ENCODE measurements at regions not wholly inside any gene's neighbourhood (a gene's known extent, or its start where the extent isn't known, plus 50 kb on each side); places are given as distances from the start of the nearest gene placed in this dataset.

DNA sequence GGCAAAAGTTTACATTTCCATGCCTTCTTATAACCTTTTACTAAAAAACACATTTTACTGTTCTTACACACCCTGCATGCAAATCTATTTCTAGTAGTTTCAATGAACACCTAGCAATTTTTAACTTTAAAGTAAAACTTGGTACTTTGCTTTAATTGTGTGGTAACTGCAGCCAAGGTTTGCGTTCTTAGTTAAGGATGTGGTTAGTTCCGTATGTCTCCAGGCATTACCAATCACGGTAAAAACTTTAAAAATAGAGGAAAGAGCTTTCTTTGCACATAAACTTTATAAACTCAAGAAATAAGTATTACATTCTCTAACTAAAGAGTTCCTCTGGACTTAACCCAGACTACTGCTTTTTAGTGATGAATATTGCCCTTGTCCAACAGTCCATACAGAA lies 795.2 kb downstream of the SLC16A7 start:
- WGBS (ENCODE audit: low lambda C conversion rate, missing lambda C conversion rate), result 73% methylated on average over 3 of the region's 3 CpGs
- DNase-seq (ENCODE audit: low spot score), result no peak
- Histone ChIP-seq H3K4me1 (ENCODE audit: insufficient read depth) (no peaks in the 10 kb centered on the region), H3K27ac (no peak overlapping the region), H3K36me3 (replicated peaks; ENCODE audit: insufficient read depth, low read depth) (no peaks in the 10 kb centered on the region), H3K9me3 (ENCODE audit: low read depth) (no peaks in the 10 kb centered on the region), H4K20me1 (ENCODE audit: insufficient read depth, poor library complexity, severe bottlenecking) (no peaks in the 10 kb centered on the region), H3K4me2 (no peak overlapping the region), H3K79me2 (no peaks in the 10 kb centered on the region), H2AFZ (no peak overlapping the region), H3K4me3 (no peak overlapping the region), H3K27me3 (no peaks in the 10 kb centered on the region), H3K9me2 (replicated peaks; ENCODE audit: insufficient read depth) (no peaks in the 10 kb centered on the region)
- TF ChIP-seq, protein P1, sequence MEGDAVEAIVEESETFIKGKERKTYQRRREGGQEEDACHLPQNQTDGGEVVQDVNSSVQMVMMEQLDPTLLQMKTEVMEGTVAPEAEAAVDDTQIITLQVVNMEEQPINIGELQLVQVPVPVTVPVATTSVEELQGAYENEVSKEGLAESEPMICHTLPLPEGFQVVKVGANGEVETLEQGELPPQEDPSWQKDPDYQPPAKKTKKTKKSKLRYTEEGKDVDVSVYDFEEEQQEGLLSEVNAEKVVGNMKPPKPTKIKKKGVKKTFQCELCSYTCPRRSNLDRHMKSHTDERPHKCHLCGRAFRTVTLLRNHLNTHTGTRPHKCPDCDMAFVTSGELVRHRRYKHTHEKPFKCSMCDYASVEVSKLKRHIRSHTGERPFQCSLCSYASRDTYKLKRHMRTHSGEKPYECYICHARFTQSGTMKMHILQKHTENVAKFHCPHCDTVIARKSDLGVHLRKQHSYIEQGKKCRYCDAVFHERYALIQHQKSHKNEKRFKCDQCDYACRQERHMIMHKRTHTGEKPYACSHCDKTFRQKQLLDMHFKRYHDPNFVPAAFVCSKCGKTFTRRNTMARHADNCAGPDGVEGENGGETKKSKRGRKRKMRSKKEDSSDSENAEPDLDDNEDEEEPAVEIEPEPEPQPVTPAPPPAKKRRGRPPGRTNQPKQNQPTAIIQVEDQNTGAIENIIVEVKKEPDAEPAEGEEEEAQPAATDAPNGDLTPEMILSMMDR (IDR thresholded peaks at IDR 0.05; ENCODE audit: poor library complexity), result no peak

DNA sequence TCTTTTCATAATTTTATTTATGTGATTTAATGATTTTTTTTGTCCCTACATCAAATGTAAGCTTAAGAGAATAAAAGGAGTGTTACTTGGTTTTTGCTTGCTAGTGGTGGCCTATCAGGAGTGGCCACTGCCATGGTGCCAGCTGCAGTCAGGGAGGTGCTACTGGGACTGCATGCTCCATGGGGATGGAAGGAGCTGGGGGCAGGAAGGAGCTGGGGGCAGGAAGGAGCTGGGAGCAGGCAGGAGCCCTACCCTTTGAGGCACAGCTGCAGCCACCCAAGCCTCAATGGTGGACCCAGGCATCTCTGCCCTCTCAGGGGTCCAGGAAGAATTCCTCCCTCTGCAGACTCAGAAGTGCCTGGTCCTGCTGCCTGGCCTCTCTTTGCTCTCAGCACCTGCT lies 796.0 kb downstream of the SLC16A7 start:
- H4K20me1 ChIP-seq (ENCODE audit: insufficient read depth, poor library complexity, severe bottlenecking), result no peaks in the 10 kb centered on the region
- H3K36me3 ChIP-seq (replicated peaks; ENCODE audit: insufficient read depth, low read depth), result no peaks in the 10 kb centered on the region
- no peaks in the 10 kb centered on the region for H3K9me3 ChIP-seq (ENCODE audit: low read depth)
- H3K79me2 ChIP-seq, result no peaks in the 10 kb centered on the region
- H3K4me3 ChIP-seq, result no peak overlapping the region
- no peaks in the 10 kb centered on the region for H3K9me2 ChIP-seq (replicated peaks; ENCODE audit: insufficient read depth)
- H3K4me2 ChIP-seq, result no peak overlapping the region
- H3K4me1 ChIP-seq (ENCODE audit: insufficient read depth), result no peaks in the 10 kb centered on the region
- no peak overlapping the region for H2AFZ ChIP-seq
- TF ChIP-seq EZH2 (IDR thresholded peaks at IDR 0.05; ENCODE audit: borderline replicate concordance) (no peak), EZH2phosphoT487 (IDR thresholded peaks at IDR 0.05; ENCODE audit: low read depth, severe bottlenecking, unreplicated experiment) (no peak)
- TF ChIP-seq, protein P1 (IDR thresholded peaks at IDR 0.05; ENCODE audit: poor library complexity), result no peak
- no peak for DNase-seq (ENCODE audit: low spot score)
- no peaks in the 10 kb centered on the region for H3K27me3 ChIP-seq
- H3K27ac ChIP-seq, result no peak overlapping the region

DNA sequence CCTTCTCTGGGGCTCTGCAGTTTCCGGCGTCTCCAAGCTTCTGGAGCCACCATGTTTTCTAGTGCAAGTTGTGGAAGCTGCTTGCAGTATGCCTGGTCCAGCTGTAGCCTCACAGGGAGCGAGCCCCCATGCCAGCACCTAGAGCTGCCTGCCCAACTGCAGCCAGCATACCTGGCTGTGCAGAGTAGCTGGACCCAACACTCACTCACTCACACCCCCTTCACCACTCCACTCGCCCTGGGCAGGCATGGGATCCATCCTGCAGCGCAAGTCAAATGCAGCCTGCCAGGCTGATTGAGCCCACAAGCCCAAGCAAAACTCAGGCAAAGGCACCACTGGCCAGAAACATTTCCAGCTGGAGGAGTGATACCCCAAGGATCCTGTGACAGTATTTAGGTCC lies 797.3 kb downstream of the SLC16A7 start:
- no peak for TF ChIP-seq EZH2 (IDR thresholded peaks at IDR 0.05; ENCODE audit: borderline replicate concordance)
- TF ChIP-seq, protein P1 (IDR thresholded peaks at IDR 0.05; ENCODE audit: poor library complexity), result no peak
- TF ChIP-seq EZH2phosphoT487 (IDR thresholded peaks at IDR 0.05; ENCODE audit: low read depth, severe bottlenecking, unreplicated experiment), result no peak
- no peaks in the 10 kb centered on the region for H4K20me1 ChIP-seq (ENCODE audit: insufficient read depth, poor library complexity, severe bottlenecking)
- WGBS (ENCODE audit: low lambda C conversion rate, missing lambda C conversion rate), result 94% methylated on average over 5 of the region's 5 CpGs
- H3K79me2 ChIP-seq, result no peaks in the 10 kb centered on the region
- no peaks in the 10 kb centered on the region for H3K9me3 ChIP-seq (ENCODE audit: low read depth)
- H3K27ac ChIP-seq, result no peak overlapping the region
- H3K27me3 ChIP-seq, result no peaks in the 10 kb centered on the region
- no peaks in the 10 kb centered on the region for H3K36me3 ChIP-seq (replicated peaks; ENCODE audit: insufficient read depth, low read depth)
- H2AFZ ChIP-seq, result no peak overlapping the region
- H3K4me3 ChIP-seq, result no peak overlapping the region
- DNase-seq (ENCODE audit: low spot score), result no peak
- no peaks in the 10 kb centered on the region for H3K4me1 ChIP-seq (ENCODE audit: insufficient read depth)
- no peak overlapping the region for H3K4me2 ChIP-seq
- no peaks in the 10 kb centered on the region for H3K9me2 ChIP-seq (replicated peaks; ENCODE audit: insufficient read depth)

DNA sequence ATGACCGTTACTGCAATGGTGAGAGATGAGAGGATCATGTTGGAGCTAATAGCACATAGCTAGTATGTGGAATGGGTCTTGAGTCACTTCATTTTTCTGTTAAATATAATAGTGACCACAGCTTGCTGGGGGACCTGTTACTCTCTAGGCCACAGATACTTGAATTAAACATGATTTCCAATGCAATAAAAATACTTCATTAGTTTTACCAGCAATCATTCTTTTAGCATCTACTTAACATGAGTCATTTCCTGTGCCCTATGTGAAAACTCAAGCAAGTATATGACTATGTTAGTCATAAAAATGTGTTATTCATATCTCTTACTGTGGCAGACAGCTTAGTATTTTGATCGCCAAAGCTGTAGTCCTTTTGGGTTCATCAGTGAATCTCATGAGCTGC lies 798.8 kb downstream of the SLC16A7 start:
- no peak for DNase-seq (ENCODE audit: low spot score)
- no peaks in the 10 kb centered on the region for H3K79me2 ChIP-seq
- H3K27me3 ChIP-seq, result no peaks in the 10 kb centered on the region
- TF ChIP-seq EZH2phosphoT487 (IDR thresholded peaks at IDR 0.05; ENCODE audit: low read depth, severe bottlenecking, unreplicated experiment) (no peak), EZH2 (IDR thresholded peaks at IDR 0.05; ENCODE audit: borderline replicate concordance) (no peak)
- TF ChIP-seq, protein P1 (IDR thresholded peaks at IDR 0.05; ENCODE audit: poor library complexity), result no peak
- no peak overlapping the region for H3K27ac ChIP-seq
- no peaks in the 10 kb centered on the region for H3K4me1 ChIP-seq (ENCODE audit: insufficient read depth)
- H2AFZ ChIP-seq, result no peak overlapping the region
- H4K20me1 ChIP-seq (ENCODE audit: insufficient read depth, poor library complexity, severe bottlenecking), result no peaks in the 10 kb centered on the region
- H3K4me2 ChIP-seq, result no peak overlapping the region
- H3K9me2 ChIP-seq (replicated peaks; ENCODE audit: insufficient read depth), result no peaks in the 10 kb centered on the region
- 96% methylated on average over 2 of the region's 2 CpGs for WGBS (ENCODE audit: low lambda C conversion rate, missing lambda C conversion rate)
- H3K4me3 ChIP-seq, result no peak overlapping the region
- H3K9me3 ChIP-seq (ENCODE audit: low read depth), result no peaks in the 10 kb centered on the region
- H3K36me3 ChIP-seq (replicated peaks; ENCODE audit: insufficient read depth, low read depth), result no peaks in the 10 kb centered on the region

Measured in hepatocyte (in vitro differentiated cells).